GM23338 (cell line): ENCODE measurements at regions not wholly inside any gene's neighbourhood (a gene's known extent, or its start where the extent isn't known, plus 50 kb on each side); places are given as distances from the start of the nearest gene placed in this dataset.

Experiments
- ATAC-seq: fragments of 200-7000 bp; cut with Tn5 transposase; 3 replicates; pipeline ENCODE4 v1.9.1; 2020
- DNase-seq: peaks from one replicate; pipeline ENCODE4 v3.0.0-alpha.2; 2015; ENCODE audit warnings: low spot score
- H2AFZ ChIP-seq: fragments of 200-600 bp; sonication (generic); 2 replicates; pipeline ENCODE4 v1.8.0; 2016; ENCODE audit warnings: antibody characterized with exemption, mild to moderate bottlenecking, moderate library complexity
- H3F3A ChIP-seq: fragments of 200-600 bp; sonication (generic); replicated peaks from 2 replicates; pipeline ENCODE4 v1.8.0; 2017; ENCODE audit warnings: antibody characterized with exemption, mixed run types, low read depth
- H3K27ac ChIP-seq: fragments of 200-600 bp; sonication (generic); 2 replicates; pipeline ENCODE4 v1.6.1; 2016; ENCODE audit warnings: low read depth
- H3K27me3 ChIP-seq: fragments of 200-600 bp; sonication (generic); 2 replicates; pipeline ENCODE4 v1.8.0; 2016; ENCODE audit warnings: mild to moderate bottlenecking, mixed run types, moderate library complexity; ENCODE audit not compliant: insufficient read depth
- H3K36me3 ChIP-seq: fragments of 200-600 bp; sonication (generic); 2 replicates; pipeline ENCODE4 v1.8.0; 2016; ENCODE audit warnings: mild to moderate bottlenecking; ENCODE audit not compliant: insufficient read depth
- H3K4me1 ChIP-seq: fragments of 200-600 bp; sonication (generic); 2 replicates; pipeline ENCODE4 v1.8.0; 2016; ENCODE audit warnings: mild to moderate bottlenecking, moderate library complexity; ENCODE audit not compliant: insufficient read depth
- H3K4me2 ChIP-seq: fragments of 200-600 bp; sonication (generic); 2 replicates; pipeline ENCODE4 v1.7.1; 2017; ENCODE audit warnings: mixed run types
- H3K4me3 ChIP-seq: fragments of 200-600 bp; sonication (generic); 2 replicates; pipeline ENCODE4 v1.6.1; 2016; ENCODE audit warnings: mixed run types
- H3K79me2 ChIP-seq: fragments of 200-600 bp; sonication (generic); replicated peaks from 2 replicates; pipeline ENCODE4 v1.8.0; 2017; ENCODE audit warnings: mild to moderate bottlenecking; ENCODE audit not compliant: insufficient read depth
- H3K9me2 ChIP-seq: fragments of 200-600 bp; sonication (generic); 2 replicates; pipeline ENCODE4 v1.8.0; 2017; ENCODE audit not compliant: insufficient read depth
- H4K20me1 ChIP-seq: fragments of 200-600 bp; sonication (generic); replicated peaks from 2 replicates; pipeline ENCODE4 v1.8.0; 2017; ENCODE audit warnings: mild to moderate bottlenecking; ENCODE audit not compliant: insufficient read depth
- H3K27ac Mint-ChIP-seq: 2 replicates; pipeline ENCODE4 v1.8.0; 2020; ENCODE audit warnings: inconsistent platforms, mild to moderate bottlenecking, moderate library complexity, mixed read lengths
- H3K27me3 Mint-ChIP-seq: 3 replicates; pipeline ENCODE4 v1.8.0; 2022; ENCODE audit warnings: low read depth, mild to moderate bottlenecking, moderate library complexity, mixed read lengths, inconsistent platforms; ENCODE audit not compliant: insufficient read depth, poor library complexity
- H3K36me3 Mint-ChIP-seq: 3 replicates; pipeline ENCODE4 v1.8.0; 2021; ENCODE audit warnings: low read depth, mild to moderate bottlenecking, inconsistent platforms, moderate library complexity, mixed read lengths
- H3K4me1 Mint-ChIP-seq: 3 replicates; pipeline ENCODE4 v1.8.0; 2020; ENCODE audit warnings: mild to moderate bottlenecking, inconsistent platforms, mixed read lengths
- H3K4me3 Mint-ChIP-seq: 3 replicates; pipeline ENCODE4 v1.8.0; 2021; ENCODE audit warnings: moderate library complexity, mild to moderate bottlenecking, inconsistent platforms, mixed read lengths
- H3K9me3 Mint-ChIP-seq: 3 replicates; pipeline ENCODE4 v1.8.0; 2020; ENCODE audit warnings: moderate library complexity, mild to moderate bottlenecking, inconsistent platforms, mixed read lengths
- CREB1 ChIP-seq: fragments of 250-450 bp; sonication (Bioruptor Pico); IDR thresholded peaks from 2 replicates; pipeline ENCODE4 v1.5.0; 2020; ENCODE audit warnings: low read depth, mild to moderate bottlenecking, moderate library complexity
- EZH2 ChIP-seq: fragments of 200-600 bp; sonication (generic); IDR thresholded peaks from one replicate; pipeline ENCODE4 v1.8.0; 2017; ENCODE audit warnings: antibody characterized with exemption, mild to moderate bottlenecking, low read depth; ENCODE audit not compliant: unreplicated experiment
- EZH2phosphoT487 ChIP-seq: fragments of 200-600 bp; sonication (generic); IDR thresholded peaks from one replicate; pipeline ENCODE4 v1.8.1; 2018; ENCODE audit warnings: antibody characterized with exemption; ENCODE audit not compliant: unreplicated experiment
- JUNB ChIP-seq: IDR thresholded peaks from one replicate; pipeline ENCODE4 v1.6.1; 2016; ENCODE audit warnings: antibody characterized with exemption; ENCODE audit not compliant: unreplicated experiment
- NANOG ChIP-seq: IDR thresholded peaks from 2 replicates; pipeline ENCODE4 v1.6.1; 2016; ENCODE audit warnings: antibody characterized with exemption, borderline replicate concordance
- POLR2AphosphoS5 ChIP-seq: IDR thresholded peaks from 2 replicates; pipeline ENCODE4 v1.6.1; 2016; ENCODE audit warnings: antibody characterized with exemption, low read depth
- STAT1 ChIP-seq: IDR thresholded peaks from one replicate; pipeline ENCODE4 v1.6.1; 2016; ENCODE audit warnings: antibody characterized with exemption; ENCODE audit not compliant: unreplicated experiment
- ZNF114 ChIP-seq: fragments of 250-450 bp; sonication (Bioruptor Pico); IDR thresholded peaks from 2 replicates; pipeline ENCODE4 v1.5.0; 2020; ENCODE audit warnings: mild to moderate bottlenecking, moderate library complexity
- ZNF331 ChIP-seq: fragments of 250-450 bp; sonication (Bioruptor Pico); IDR thresholded peaks from 2 replicates; pipeline ENCODE4 v1.5.0; 2020; ENCODE audit warnings: low read depth, mild to moderate bottlenecking, moderate library complexity
- TF ChIP-seq, protein P1 (sequence below): fragments of 250-450 bp; sonication (Bioruptor Pico); IDR thresholded peaks from 2 replicates; pipeline ENCODE4 v1.5.0; 2020; ENCODE audit warnings: mild to moderate bottlenecking, moderate library complexity
- TF ChIP-seq, protein P2 (sequence below), 2 experiments: fragments of 200-600 bp in 1 of 2; sonication (generic) in 1 of 2; conservative IDR thresholded peaks; 2 replicates each; pipeline versions ENCODE4 v1.5.1 to v1.6.1; 2016 to 2017; ENCODE audit warnings: antibody characterized with exemption in 2 of 2, low read depth in 2 of 2, mild to moderate bottlenecking in 2 of 2, moderate library complexity in 1 of 2
- TF ChIP-seq, protein P3 (sequence below): IDR thresholded peaks from 2 replicates; pipeline ENCODE4 v1.6.1; 2016; ENCODE audit warnings: antibody characterized with exemption
- TF ChIP-seq, protein P4 (sequence below): IDR thresholded peaks from one replicate; pipeline ENCODE4 v1.6.1; 2018; ENCODE audit warnings: antibody characterized with exemption; ENCODE audit not compliant: unreplicated experiment

DNA sequence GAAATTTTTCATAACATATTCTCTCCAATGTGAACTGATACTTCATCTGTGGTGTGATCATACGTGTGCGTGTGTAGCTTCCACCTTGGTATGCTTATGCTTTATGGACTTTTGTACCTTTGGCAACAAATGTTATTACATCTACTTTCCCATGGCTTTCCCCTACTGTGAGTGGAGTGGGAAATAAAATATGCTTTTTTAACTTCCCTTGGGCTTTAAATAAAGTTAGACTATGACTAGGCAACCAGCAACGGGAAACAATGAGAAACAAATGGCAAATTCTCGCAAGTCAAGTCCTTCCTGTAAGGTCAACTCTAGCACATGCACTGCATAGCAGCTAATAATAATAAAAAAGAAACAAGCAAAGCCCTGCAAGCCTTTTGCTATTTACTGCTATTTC lies 205.0 kb upstream of the PDE5A start:
- Histone ChIP-seq H3K4me2 (no peak overlapping the region), H4K20me1 (no peaks in the 10 kb centered on the region), H3K27me3 (no peaks in the 10 kb centered on the region), H3F3A (no peaks in the 10 kb centered on the region), H3K79me2 (no peaks in the 10 kb centered on the region), H3K4me1 (no peaks in the 10 kb centered on the region), H2AFZ (no peak overlapping the region), H3K9me2 (no peaks in the 10 kb centered on the region; the same call in 1 of the 2 replicates), H3K36me3 (no peaks in the 10 kb centered on the region), H3K27ac (no peak overlapping the region), H3K4me3 (no peak overlapping the region)
- Mint-ChIP-seq H3K4me3 (no peak overlapping the region), H3K36me3 (no peaks in the 10 kb centered on the region), H3K27ac (no peak overlapping the region), H3K9me3 (peaks cover 6% of the 10 kb centered on the region; the same call in 2 of the 3 replicates), H3K27me3 (no peaks in the 10 kb centered on the region), H3K4me1 (peaks cover 5% of the 10 kb centered on the region; the same call in 1 of the 3 replicates)
- DNase-seq (no peak), ATAC-seq (no peak)
- no peak for TF ChIP-seq EZH2phosphoT487
- TF ChIP-seq ZNF114 (CRISPR knock-in tag), result no peak
- no peak for TF ChIP-seq EZH2
- TF ChIP-seq, protein P1, sequence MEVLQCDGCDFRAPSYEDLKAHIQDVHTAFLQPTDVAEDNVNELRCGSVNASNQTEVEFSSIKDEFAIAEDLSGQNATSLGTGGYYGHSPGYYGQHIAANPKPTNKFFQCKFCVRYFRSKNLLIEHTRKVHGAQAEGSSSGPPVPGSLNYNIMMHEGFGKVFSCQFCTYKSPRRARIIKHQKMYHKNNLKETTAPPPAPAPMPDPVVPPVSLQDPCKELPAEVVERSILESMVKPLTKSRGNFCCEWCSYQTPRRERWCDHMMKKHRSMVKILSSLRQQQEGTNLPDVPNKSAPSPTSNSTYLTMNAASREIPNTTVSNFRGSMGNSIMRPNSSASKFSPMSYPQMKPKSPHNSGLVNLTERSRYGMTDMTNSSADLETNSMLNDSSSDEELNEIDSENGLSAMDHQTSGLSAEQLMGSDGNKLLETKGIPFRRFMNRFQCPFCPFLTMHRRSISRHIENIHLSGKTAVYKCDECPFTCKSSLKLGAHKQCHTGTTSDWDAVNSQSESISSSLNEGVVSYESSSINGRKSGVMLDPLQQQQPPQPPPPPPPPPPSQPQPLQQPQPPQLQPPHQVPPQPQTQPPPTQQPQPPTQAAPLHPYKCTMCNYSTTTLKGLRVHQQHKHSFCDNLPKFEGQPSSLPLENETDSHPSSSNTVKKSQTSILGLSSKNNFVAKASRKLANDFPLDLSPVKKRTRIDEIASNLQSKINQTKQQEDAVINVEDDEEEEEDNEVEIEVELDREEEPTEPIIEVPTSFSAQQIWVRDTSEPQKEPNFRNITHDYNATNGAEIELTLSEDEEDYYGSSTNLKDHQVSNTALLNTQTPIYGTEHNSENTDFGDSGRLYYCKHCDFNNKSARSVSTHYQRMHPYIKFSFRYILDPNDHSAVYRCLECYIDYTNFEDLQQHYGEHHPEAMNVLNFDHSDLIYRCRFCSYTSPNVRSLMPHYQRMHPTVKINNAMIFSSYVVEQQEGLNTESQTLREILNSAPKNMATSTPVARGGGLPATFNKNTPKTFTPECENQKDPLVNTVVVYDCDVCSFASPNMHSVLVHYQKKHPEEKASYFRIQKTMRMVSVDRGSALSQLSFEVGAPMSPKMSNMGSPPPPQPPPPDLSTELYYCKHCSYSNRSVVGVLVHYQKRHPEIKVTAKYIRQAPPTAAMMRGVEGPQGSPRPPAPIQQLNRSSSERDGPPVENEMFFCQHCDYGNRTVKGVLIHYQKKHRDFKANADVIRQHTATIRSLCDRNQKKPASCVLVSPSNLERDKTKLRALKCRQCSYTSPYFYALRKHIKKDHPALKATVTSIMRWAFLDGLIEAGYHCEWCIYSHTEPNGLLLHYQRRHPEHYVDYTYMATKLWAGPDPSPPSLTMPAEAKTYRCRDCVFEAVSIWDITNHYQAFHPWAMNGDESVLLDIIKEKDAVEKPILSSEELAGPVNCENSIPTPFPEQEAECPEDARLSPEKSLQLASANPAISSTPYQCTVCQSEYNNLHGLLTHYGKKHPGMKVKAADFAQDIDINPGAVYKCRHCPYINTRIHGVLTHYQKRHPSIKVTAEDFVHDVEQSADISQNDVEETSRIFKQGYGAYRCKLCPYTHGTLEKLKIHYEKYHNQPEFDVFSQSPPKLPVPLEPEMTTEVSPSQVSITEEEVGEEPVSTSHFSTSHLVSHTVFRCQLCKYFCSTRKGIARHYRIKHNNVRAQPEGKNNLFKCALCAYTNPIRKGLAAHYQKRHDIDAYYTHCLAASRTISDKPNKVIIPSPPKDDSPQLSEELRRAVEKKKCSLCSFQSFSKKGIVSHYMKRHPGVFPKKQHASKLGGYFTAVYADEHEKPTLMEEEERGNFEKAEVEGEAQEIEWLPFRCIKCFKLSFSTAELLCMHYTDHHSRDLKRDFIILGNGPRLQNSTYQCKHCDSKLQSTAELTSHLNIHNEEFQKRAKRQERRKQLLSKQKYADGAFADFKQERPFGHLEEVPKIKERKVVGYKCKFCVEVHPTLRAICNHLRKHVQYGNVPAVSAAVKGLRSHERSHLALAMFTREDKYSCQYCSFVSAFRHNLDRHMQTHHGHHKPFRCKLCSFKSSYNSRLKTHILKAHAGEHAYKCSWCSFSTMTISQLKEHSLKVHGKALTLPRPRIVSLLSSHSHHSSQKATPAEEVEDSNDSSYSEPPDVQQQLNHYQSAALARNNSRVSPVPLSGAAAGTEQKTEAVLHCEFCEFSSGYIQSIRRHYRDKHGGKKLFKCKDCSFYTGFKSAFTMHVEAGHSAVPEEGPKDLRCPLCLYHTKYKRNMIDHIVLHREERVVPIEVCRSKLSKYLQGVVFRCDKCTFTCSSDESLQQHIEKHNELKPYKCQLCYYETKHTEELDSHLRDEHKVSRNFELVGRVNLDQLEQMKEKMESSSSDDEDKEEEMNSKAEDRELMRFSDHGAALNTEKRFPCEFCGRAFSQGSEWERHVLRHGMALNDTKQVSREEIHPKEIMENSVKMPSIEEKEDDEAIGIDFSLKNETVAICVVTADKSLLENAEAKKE (CRISPR knock-in tag), result no peak
- no peak for TF ChIP-seq STAT1
- TF ChIP-seq, protein P2, sequence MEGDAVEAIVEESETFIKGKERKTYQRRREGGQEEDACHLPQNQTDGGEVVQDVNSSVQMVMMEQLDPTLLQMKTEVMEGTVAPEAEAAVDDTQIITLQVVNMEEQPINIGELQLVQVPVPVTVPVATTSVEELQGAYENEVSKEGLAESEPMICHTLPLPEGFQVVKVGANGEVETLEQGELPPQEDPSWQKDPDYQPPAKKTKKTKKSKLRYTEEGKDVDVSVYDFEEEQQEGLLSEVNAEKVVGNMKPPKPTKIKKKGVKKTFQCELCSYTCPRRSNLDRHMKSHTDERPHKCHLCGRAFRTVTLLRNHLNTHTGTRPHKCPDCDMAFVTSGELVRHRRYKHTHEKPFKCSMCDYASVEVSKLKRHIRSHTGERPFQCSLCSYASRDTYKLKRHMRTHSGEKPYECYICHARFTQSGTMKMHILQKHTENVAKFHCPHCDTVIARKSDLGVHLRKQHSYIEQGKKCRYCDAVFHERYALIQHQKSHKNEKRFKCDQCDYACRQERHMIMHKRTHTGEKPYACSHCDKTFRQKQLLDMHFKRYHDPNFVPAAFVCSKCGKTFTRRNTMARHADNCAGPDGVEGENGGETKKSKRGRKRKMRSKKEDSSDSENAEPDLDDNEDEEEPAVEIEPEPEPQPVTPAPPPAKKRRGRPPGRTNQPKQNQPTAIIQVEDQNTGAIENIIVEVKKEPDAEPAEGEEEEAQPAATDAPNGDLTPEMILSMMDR (conservative IDR thresholded peaks at IDR 0.05; ENCODE audit: low read depth in 2 of 2), result no peak
- TF ChIP-seq, protein P3, sequence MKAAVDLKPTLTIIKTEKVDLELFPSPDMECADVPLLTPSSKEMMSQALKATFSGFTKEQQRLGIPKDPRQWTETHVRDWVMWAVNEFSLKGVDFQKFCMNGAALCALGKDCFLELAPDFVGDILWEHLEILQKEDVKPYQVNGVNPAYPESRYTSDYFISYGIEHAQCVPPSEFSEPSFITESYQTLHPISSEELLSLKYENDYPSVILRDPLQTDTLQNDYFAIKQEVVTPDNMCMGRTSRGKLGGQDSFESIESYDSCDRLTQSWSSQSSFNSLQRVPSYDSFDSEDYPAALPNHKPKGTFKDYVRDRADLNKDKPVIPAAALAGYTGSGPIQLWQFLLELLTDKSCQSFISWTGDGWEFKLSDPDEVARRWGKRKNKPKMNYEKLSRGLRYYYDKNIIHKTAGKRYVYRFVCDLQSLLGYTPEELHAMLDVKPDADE, result no peak
- no peak for TF ChIP-seq POLR2AphosphoS5
- no peak for TF ChIP-seq JUNB
- TF ChIP-seq, protein P4, sequence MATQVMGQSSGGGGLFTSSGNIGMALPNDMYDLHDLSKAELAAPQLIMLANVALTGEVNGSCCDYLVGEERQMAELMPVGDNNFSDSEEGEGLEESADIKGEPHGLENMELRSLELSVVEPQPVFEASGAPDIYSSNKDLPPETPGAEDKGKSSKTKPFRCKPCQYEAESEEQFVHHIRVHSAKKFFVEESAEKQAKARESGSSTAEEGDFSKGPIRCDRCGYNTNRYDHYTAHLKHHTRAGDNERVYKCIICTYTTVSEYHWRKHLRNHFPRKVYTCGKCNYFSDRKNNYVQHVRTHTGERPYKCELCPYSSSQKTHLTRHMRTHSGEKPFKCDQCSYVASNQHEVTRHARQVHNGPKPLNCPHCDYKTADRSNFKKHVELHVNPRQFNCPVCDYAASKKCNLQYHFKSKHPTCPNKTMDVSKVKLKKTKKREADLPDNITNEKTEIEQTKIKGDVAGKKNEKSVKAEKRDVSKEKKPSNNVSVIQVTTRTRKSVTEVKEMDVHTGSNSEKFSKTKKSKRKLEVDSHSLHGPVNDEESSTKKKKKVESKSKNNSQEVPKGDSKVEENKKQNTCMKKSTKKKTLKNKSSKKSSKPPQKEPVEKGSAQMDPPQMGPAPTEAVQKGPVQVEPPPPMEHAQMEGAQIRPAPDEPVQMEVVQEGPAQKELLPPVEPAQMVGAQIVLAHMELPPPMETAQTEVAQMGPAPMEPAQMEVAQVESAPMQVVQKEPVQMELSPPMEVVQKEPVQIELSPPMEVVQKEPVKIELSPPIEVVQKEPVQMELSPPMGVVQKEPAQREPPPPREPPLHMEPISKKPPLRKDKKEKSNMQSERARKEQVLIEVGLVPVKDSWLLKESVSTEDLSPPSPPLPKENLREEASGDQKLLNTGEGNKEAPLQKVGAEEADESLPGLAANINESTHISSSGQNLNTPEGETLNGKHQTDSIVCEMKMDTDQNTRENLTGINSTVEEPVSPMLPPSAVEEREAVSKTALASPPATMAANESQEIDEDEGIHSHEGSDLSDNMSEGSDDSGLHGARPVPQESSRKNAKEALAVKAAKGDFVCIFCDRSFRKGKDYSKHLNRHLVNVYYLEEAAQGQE, result no peak
- no peak for TF ChIP-seq CREB1 (CRISPR knock-in tag)
- TF ChIP-seq ZNF331 (CRISPR knock-in tag), result no peak
- TF ChIP-seq NANOG, result no peak
